Suprapubic skin (tissue), 4 donors: ENCODE measurements at regions not wholly inside any gene's neighbourhood (a gene's known extent, or its start where the extent isn't known, plus 50 kb on each side); places are given as distances from the start of the nearest gene placed in this dataset.

Experiments
- CTCF ChIP-seq, 2 donors: fragments of 200-600 bp in 1 of 2; fragments of 450-650 bp in 1 of 2; sonication (generic) in 1 of 2; IDR thresholded peaks; one replicate each; pipeline ENCODE4 v1.5.1; 2016 to 2019; ENCODE audit warnings: antibody characterized with exemption in 2 of 2, mild to moderate bottlenecking in 1 of 2, moderate library complexity in 1 of 2
- EP300 ChIP-seq: sonication (generic); formaldehyde crosslinking; IDR thresholded peaks from one replicate; pipeline ENCODE4 v1.6.1; 2017; ENCODE audit warnings: antibody characterized with exemption
- POLR2A ChIP-seq, 2 donors: fragments of 450-650 bp; IDR thresholded peaks; one replicate each; pipeline ENCODE4 v1.6.1; 2017; ENCODE audit warnings: antibody characterized with exemption in 2 of 2, mild to moderate bottlenecking in 2 of 2, moderate library complexity in 2 of 2
- POLR2AphosphoS5 ChIP-seq, 3 donors: sonication (generic); formaldehyde crosslinking; IDR thresholded peaks; one replicate each; pipeline ENCODE4 v1.6.1; 2017; ENCODE audit warnings: antibody characterized with exemption in 3 of 3

GRCh38 chr12:67592228-67593011 is 56.1 kb upstream of the DYRK2 start:
- no peak for TF ChIP-seq POLR2A (IDR thresholded peaks at IDR 0.05)
- TF ChIP-seq CTCF (IDR thresholded peaks at IDR 0.05), result no peak
- no peak for TF ChIP-seq EP300
- no peak for TF ChIP-seq POLR2AphosphoS5 (IDR thresholded peaks at IDR 0.05)
